GM19023 (cell line): ENCODE measurements at regions not wholly inside any gene's neighbourhood (a gene's known extent, or its start where the extent isn't known, plus 50 kb on each side); places are given as distances from the start of the nearest gene placed in this dataset.
"Not testable (repeated sequence)": the region's sequence is repeated elsewhere in the genome, so short reads cannot be mapped to it uniquely, and the experiment has no call there.

Source experiments
- ATAC-seq: cut with Tn5 transposase; IDR thresholded peaks from one replicate; pipeline ENCODE4 v1.9.1; 2021; ENCODE audit warnings: mild to moderate bottlenecking, moderate library complexity; ENCODE audit not compliant: unreplicated experiment

DNA sequence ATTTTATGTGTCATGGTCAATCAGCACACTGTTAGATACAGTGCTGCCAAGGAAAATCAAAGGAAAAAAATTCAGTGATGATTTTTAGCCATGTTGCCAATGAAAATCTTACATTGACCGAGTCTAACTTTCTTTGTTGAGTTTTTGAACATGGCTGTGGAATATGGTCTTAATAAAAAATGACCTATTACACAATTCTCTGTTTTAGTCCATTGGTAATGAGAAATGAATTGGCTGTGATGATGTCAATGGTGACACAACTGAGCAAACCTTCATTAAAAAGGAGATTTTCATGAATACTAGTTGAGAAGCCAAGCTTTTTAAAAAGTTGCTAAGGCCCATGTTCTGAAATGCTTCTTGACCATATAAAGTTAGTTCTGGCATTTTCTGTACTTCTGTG, 225.9 kb upstream of the GYPA start:
- no peak for ATAC-seq

DNA sequence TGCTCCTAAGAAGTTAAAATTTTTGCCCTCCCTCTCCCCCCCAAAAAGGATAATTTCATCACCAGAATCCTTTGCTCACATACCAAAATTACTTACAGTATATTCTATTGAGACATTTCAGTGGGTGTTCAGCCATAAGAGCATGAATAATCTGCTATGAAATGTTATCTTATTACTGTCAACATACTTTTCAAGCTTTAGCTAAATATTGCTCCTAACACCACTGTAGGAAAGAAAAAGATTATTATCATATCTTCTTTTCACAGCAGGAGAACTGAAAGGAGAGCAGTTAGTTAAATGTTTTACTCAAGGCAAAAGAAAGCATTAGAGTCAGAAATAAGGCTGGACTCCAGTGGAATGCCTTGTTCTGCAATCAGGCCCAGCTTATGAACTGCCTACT, 231.0 kb upstream of the GYPA start:
- no peak for ATAC-seq

DNA sequence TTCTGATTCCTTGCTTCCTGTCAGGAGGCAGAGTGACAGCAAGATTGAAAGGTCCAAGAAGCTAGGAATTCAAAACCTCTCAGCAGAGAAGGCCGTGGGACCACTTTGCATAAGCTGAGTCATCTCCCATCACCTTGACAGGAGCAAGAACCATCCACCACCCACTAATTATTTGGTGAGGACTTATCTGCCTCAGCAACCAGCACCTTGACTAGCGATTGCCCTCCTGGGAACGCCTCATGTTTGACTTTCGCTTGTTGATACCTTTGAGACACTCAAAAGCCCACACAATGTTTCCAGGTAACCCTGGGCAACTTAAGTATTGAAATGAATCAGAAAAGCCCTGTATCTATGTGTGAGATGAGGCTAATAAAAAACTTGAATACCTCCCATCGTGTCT, 233.5 kb upstream of the GYPA start:
- ATAC-seq, result peak; percentile 81

DNA sequence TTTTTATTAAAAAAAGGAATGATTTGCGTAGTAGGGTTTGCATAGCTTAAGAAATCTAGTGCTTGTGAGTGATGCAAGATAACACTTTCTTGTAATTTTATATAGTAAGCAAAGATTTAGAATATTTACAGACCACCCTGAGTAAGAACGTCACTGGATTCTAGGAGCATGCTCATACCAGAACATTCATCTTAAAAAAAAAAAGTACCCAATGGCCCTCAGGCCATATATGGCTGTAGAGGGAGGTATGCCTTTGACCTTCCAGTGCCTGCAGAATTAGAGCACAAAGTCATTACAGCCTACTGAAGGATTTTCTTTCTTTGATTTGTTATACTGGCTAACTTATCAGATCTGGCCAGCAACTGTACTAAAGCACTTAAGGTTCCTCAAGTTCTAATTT, 236.3 kb upstream of the GYPA start:
- ATAC-seq, result no peak

DNA sequence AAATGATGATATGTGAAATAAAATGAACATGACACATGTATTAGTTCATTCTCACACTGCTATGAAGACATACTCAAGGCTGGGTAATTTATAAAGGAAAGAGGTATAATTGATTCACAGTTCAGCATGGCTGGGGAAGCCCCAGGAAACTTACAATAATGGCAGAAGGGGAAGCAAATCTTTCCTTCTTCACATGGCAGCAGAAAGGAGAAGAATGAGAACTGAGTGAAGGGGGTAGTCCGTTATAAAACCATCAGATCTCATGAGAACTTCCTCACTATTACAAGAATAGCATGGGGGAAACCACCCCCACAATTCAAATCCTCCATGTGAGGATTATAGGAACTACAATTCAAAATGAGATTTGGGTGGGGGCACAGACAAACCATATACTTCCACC, 243.9 kb upstream of the GYPA start:
- no peak for ATAC-seq

DNA sequence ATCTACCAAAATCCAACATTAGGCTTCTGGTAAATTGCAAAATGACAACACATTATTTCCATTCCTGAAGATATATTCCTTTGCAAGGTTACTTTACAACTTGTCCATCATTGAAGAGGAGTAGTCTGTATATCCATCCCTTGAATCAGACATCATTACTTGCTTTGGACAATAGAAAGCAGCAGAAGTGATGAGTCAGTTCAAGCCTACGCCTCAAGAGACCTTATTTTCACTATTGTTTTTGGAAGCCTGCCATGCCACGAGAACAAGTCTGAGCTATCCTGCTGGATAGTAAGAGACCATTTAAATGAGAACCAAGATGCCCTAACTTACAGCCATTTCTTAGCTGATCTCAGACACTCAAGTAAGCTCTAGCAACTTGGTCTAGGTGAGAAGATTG, 246.0 kb upstream of the HHIP start:
- ATAC-seq, result no peak

DNA sequence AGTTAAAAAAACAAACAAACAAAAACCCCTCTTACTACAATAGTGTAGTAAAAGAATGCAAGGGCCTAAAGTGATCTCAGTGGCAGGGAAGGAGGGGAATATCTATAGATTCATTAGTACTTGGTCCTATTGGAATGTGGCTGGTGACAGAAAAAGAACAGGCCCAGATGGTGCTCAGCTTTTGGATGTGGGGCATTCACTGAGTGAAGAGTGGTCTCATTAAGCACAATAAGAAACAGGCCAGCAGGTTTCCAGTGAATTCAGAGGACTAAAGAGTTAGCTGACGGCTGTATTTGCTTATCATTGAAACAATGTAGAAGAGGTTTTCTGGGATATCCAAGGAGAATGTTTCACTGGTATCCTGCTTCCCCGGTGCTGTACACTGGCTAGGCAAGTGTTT, 243.8 kb upstream of the HHIP start:
- no peak for ATAC-seq

DNA sequence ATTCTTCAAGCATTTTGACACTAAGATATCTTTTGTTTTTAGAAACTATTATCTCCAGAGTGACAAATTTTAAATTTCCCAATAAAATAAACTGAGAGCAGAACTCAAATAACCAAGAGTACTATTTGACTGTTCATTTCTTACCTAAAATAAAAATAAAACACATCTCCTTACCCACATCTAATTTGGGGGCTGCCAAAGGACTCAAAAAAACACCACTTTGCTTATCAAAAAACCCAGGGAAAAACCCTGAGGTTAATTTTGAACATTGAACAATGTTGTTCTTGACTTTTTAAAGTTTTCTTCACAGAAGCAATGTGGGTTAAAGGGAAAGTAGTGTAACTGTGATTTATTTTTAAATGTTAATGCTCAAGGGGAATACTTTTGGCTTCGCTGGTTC, 243.0 kb upstream of the HHIP start:
- no peak for ATAC-seq

DNA sequence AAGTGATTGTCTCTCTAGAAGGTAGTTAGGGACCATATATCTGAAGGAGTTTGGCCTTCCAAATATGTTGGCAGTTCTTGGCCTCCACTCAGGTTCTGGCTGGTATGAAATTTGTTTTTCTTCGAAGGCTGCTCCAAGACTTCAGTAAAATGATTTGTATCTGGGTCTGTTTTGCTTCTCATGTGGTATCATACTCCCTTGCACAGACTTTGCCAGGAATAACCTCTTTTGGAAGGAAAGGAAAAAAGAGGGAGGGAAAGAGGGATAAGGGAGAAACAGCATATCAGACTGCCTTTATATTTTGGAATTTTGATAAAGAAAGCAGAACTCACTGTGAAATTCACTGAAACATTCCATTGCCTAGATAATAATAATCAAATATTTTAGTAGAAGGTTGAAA, 242.1 kb upstream of the HHIP start:
- ATAC-seq, result no peak

DNA sequence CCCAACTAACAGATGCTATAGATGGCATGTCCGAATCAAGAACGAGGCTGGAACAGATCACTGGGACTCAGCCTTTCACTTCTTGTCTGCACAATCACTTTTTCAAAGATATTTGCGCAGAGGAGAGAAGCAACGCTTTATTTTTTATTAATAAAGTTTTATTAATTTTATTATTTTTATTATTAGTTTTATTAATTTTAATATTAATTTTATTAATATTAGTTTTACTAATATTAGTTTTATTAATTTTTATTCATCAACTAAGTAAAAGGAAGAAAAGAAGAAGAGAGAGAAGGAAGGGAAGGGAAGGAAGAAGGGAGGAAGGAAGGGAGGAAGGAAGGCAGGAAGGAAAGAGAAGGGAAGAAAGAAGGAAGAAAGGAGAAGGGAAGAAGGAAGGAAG, 236.4 kb upstream of the HHIP start:
- no peak for ATAC-seq

DNA sequence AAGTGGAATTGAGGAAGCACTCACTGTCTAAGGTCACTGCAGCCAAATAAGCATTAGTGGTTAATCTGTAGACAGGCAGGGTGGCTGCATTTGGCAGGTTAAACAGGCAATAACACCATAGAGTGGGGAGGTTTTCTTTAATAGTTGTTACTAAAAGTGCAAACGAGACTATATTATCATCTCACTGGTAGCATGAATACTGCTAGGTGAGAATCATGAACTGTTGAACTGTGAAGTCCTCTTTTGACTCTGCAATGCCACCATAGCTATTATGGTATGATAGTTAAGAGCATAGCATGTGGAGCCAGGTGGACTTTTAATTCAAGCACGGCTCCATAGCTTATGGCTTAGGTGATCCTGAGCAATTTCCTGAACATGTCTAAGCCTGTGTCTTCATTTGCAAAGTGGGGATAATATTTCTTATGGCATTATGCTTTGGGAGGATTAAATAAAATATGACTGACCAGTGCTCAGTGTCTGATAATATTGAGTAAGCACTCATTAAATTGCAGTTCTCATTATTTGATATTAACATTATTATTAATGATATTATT, 235.6 kb upstream of the HHIP start:
- no peak for ATAC-seq

DNA sequence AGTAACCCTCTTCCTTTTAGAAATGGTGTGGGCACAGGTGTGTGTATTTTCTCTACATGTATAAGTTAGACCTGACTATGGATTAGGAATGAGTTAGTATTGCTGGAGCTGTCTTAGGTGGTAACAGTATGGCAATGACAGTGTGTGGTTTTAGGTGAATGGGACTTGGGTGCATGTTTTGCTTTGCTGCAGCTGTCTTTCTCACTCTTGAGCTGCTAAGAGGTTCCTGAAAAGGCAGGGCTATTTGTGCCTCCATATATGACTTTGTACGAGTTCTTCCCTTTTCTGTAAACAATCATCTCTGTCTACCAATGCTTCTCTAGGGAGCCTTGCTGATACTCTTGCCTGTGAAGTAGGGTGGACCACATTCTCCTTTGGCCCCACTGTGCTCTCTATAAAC, 234.8 kb upstream of the HHIP start:
- ATAC-seq, result no peak

DNA sequence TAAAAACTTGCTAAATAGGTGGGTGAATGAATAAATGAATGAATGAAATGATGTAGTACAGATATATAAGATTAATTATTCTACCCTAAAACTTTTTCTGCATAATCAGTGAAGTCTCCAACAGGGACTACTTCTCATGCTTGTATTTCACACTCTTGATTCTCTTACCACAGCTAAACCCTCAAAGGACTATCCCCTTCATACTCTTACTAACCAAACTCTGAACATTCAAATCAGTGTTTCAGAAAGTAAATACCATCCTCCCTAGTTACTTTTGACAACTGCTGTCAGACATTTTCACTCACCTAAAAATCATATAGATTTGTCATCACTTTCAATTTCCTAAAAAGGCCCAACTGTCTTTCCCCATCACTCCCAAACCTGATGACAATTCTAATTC, 234.3 kb upstream of the HHIP start:
- ATAC-seq, result peak; percentile 70

DNA sequence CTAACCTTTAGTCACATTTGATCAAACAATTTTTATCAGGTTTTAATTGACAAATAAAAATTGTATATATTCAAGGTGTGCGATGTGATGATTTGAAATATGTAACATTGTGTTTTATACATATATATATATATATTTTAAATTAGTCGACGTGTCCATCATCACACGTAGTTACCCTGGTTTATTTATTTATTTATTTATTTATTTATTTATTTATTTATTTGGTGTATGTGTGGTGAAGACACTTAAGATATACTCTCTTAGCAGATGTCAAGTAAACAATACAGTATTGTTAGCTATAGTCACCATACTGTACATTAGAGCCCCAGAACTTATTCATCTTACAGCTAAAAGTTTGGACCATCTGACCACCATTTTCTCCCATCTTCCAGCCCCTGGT, 224.9 kb upstream of the HHIP start:
- no peak for ATAC-seq

DNA sequence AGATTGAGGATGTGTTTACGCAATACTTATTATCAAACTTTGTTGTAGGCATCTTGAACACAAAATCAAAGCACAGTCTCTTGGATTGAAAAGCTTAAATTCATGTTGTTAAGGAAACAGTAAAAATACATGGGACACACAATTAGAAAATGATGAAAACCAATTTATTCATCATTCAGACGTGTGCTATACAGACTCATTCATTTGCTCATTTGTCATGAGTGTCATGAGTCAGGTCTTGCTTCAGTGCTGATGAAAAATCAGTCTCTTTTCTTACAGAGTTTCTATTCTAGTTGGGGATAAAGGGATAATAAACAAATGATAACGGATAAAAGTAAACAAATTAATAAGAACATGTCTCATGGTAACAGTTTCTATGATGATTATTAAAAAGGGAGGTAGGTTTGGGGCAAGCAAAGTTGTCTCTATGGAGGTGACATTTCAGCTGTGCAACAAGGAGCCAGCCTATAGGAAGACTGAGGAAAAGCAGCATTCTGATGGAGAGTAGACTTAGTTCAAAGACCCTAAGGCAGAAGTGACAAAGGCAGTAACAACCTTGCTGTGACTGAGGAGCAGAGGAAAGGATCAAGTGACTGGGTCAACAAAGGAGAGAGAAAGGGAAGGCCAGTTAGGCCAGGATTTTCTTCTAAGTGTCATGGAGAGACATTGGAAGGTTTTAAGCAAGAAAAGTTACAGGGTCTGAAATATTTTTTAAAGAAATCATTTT, 224.0 kb upstream of the HHIP start:
- ATAC-seq, result no peak

DNA sequence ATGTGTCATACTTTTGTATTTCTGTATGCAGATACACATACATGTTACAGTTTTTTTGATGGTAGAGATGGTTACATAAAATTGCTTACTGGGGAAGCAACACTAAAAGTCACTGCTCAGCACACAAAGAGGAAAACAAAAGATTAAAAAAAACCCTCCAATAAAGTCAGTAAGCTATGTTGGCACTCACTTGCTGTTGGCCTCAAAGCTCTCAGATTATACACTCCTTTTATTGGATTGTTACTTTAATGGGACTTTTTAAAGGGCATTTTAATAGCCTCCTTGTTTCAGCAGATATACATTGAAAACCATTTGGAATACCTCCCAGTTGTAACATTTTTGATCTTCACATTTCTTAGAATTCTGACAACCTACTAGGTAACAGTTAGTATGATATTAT, 222.0 kb upstream of the HHIP start:
- no peak for ATAC-seq

DNA sequence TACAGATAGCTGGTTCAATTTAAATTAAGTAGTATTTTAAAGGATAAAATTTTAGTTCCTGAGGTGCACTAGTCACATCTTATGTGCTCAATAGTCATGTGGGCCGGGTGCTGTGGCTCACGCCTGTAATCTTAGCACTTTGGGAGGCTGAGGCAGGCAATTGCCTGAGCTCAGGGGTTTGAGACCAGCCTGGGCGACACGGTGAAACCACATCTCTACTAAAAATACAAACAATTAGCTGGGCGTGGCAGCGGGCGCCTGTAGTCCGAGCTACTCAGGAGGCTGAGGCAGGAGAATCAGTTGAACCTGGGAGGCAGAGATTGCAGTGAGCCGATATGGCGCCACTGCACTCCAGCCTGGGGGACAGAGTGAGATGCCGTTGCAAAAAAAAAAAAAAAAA, 219.9 kb upstream of the HHIP start:
- ATAC-seq, result not testable (repeated sequence)

DNA sequence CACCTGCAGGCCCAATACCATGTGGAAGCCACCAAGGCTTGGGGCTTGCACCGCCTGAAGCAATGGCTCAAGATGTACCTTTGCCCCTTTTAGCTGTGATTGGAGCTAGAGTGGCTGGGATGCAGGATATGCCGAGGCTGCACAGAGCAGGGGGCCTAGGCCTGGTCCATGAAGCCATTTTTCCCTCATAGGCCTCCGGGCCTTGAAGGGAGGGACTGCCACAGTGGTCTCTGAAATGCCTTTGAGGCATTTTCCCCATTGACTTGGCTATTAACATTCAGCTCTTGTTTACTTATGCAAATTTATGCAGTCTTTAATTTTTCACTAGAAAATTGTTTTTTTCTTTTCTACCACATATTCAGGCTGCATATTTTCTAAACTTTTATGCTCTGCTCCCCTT, 203.2 kb upstream of the HHIP start:
- no peak for ATAC-seq

DNA sequence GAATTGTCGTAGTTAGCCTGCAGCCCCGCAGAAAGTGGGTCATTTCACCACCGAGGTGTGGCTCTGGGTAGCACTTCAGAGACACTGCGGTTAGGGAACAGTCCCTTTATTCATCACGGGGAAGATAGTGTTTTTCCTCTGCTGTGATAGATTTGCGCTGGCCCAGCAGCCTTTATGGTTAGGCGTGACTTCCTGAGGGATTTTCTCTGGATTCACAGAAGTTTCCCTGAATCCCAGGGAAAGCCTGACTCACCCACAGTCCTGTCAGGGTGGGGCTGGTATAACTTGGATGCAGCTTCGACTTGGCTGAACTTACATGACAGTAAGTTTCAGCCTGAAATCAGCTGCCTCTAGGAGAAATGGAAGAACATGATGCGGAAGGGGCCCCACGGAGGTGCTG, 196.3 kb upstream of the HHIP start:
- ATAC-seq, result no peak

DNA sequence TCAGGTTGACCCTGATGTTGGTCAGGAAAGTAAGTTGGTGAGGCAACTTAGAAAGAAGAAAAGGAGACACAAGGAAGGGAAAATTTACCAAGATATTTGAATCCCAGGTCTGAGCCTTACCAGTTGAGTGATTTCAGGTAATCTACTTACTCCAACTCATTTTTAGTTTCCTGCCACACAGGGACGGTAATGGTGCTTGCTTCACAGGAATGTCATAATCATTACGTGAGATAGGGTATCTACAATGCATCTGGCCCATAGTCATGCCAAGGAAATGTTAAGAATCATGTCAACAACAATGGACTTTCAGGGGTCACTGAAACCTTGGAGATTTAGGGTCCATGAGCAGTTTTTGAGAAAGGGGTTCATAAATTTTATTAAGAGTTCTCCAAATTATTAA, 195.4 kb upstream of the HHIP start:
- no peak for ATAC-seq

DNA sequence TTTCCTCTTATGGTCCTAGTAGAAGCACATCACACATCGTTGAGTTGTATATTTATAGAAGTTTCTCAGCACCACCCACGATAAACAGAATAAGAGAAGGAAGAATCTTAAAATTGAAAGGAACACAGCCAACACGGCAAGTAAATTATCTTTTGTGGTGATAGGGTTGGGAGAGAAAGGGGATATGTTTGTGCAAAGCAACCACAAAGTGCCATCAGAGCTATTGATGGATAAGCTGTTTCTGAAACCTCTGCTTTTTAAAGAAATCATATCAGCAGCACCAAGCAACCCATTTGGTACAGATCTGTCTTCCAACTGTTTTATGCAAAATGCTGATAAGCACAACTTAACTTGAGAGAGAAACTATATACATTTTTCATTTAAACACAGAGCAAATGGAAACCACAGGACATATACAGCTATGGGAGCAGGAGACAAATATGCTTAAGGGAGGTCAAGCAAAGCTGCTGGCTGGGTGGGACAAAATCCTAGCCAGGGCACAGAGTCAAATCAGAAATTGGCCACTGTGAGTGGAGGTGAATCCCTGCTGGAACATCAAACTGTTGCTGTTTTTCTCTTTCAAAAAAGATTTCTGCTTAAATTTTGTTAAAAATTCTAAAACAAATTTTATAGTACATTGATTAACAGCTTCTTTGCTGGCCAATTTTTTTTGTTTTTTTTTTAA, 194.0 kb upstream of the HHIP start:
- ATAC-seq, result no peak

DNA sequence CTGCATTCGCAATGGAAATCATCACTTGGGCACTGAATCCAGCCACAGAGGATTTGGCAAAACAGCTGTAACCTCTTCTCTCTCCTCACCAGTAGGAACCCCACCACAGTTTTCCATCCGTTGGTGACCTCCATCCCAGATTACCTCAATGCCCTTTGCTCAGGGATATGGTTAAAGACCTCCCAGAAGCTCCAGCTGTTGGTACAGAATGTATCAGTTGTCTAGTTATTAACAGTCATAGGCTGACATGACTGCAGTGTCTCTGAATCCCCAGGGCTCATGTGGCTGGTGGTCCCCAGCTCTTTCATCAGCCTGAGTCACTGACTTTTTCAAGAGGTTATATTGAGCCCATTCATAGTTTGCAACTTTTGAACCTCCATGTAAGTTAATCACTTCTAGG, 189.8 kb upstream of the HHIP start:
- ATAC-seq, result no peak

DNA sequence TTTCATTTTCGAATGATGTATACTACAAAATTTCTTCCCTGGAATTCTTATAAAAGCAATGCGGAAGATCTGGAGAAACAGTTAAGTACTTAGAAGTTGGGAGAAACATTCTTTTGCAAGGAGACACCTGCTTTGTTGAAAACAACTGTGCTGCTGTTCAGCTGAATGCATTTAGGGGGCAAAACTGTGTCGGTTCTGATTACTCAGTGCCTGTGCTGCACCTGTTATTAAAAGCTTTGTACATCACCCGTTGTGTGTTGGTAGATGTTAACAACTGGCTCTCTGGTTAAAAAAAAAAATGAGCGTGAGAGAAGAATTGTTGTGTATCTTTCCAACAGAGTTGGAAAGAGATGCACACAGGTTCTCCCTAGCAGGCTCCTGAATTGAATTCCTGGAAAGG, 184.1 kb upstream of the HHIP start:
- no peak for ATAC-seq
